DMS 273 (cell line): ENCODE measurements at regions not wholly inside any gene's neighbourhood (a gene's known extent, or its start where the extent isn't known, plus 50 kb on each side); places are given as distances from the start of the nearest gene placed in this dataset.
A peak's percentile ranks its signal among the peaks of the same experiment; 100 is the strongest.
"Not testable (repeated sequence)": the region's sequence is repeated elsewhere in the genome, so short reads cannot be mapped to it uniquely, and the experiment has no call there.

Experiments used
- DNase-seq: peaks from one replicate; lab custom pipeline; 2025; ENCODE audit not compliant: unreplicated experiment; lab: John Stamatoyannopoulos, UW

DNA sequence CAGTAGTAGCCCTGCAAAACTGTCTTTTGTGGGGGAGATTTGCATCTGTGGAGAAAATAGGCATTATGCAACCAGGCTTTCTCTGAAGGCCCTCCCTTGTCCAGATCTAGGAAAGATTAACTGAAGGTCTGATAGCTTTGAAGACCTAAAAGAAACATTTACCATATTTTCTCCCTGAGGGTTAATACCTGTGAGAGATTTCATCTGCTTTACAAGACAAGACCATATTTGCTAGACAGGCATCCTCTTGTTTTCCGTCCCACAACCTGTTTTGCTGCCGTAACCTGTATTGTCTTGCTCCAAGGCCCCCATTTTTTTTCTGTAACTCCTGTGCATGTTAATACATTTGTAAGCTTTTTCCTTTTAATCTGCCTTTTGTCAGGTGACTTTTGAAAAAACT lies 1985.2 kb upstream of the CDH9 start:
- no peak for DNase-seq

- DNase-seq = no peak
These were observed 1979.1 kb upstream of the CDH9 start for GRCh38 chr5:29017501-29017900.

GRCh38 chr5:29016067-29016466 lies 1977.7 kb upstream of the CDH9 start:
- DNase-seq = no peak

- no peak for DNase-seq
These were observed 1977.1 kb upstream of the CDH9 start for GRCh38 chr5:29015523-29015922.

DNA sequence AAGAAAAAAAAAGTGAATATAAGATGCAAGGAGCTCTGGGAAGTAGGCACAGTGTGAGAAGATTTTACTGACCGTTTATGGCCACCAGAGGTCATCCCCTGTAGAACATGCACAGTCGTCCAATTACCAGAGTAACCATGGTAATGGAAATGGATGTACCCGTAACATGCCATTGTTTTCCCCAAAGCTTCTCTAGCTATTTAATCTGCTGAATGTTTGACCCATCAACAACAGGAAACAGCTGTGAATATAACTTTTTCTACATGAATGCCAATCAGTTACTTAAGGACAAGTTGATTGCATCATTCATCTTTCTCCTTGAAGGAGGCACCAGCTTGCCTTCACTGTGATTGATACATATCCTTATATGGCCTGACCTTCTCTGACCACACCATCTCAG lies 1967.0 kb upstream of the CDH9 start:
- peak; percentile 7 for DNase-seq

- no peak for DNase-seq
These were observed 1964.1 kb upstream of the CDH9 start for GRCh38 chr5:29002481-29002880.

DNA sequence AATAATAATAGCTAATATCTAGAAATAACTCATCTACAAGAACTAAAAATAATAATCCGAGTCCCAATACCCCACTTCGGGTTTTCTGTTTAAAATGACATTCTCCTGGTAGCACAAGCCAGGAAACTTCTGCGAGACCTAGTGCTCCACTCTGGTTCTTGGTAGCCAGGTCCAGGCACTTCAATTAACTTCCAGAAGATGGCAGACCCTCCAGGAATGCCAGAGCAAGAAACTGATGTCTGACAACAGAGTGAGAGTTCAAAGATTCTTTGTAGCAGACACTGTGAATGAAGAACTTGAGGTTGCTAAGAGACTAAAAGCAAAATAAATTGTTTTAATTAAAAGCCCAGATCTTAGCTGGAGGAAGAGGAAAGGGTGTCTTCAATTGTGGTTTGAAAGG lies 1963.3 kb upstream of the CDH9 start:
- DNase-seq = no peak

DNA sequence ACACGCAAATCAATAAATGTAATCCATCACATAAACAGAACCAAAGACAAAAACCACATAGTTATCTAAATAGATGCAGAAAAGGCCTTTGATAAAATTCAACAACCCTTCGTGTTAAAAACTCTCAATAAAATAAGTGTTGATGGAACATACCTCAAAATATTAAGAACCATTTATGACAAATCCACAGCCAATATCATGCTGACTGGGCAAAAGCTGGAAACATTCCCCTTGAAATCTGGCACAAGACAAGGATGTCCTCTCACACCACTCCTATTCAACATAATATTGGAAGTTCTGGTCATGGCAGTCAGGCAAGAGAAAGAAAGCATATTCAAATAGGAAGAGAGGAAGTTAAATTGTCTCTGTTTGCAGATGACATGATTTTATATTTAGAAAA lies 1946.3 kb upstream of the CDH9 start:
- no peak for DNase-seq

DNA sequence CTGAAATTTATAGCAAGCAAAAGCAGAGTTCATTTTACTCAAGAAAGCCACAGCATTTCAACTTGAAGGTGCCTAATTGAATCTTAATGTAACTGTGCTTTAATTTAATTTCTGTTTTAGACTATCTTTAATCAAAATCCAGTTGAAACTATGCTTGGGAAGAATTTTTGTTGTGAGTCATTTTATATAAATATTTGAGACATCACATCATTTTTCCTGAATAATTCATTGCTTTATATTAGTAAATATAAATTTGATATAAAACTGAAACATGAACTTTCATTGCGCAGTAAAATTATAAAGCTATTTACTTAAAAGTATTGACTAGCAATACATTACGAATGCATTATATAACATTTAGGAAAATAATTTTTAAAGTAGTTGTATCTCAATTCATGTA lies 1937.1 kb upstream of the CDH9 start:
- no peak for DNase-seq

GRCh38 chr5:28967848-28968247 lies 1929.5 kb upstream of the CDH9 start:
- DNase-seq = no peak

DNA sequence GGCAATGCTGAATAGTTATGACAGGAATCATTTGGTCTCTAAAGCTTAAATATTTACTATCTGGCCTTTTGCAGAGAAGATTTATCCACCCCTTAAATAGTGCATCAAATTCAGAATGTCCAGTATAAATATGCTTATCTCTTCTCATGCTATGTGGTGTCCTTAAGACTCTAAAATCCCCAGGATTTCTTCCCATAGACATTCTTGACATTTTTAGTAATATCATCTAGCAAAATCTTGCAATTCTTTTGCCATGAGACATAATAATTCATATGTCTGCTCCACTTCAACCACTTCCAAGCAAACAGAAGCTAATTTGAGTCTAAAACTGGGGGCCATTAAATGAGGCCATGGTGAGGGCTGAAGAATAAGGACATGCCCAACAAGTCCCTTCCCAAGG lies 1923.4 kb upstream of the CDH9 start:
- no peak for DNase-seq

DNA sequence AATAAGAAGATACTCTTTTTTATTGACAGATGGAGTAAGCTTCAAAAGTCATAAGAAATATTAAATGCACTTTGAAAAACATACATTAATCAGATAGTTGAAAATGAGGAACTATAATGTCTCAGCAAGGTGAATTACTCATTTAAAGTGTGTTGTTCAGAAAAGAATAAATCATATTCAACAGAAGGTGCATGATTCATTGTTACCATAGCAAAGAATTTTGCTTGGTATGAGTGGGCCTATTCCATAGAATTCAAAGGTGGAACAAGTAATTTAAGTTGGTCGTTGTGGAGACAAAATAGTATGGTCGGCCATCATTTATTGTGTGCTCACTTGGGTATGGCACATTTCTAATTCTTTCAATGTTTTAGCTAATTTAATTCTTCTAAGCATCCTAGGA lies 1920.2 kb upstream of the CDH9 start:
- DNase-seq = no peak

- DNase-seq = no peak
These were observed 1919.1 kb upstream of the CDH9 start for GRCh38 chr5:28957450-28957849.

DNA sequence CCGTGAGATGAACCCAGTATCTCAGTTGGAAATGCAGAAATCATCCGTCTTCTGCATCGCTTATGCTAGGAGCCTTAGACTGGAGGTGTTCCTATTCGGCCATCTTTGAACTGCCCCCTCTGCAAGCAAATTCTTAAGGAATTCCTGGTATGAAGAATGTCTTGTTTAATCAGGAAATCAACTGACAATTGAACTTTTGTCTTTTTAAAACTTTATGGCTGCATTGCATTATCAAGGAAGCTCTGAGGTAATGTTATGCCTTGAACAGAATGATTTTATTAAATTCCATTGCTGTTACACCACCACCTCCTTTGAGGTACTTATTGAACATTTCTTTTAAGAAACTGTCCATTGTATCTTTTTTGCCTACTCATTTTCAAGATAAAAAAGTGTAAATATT lies 1915.7 kb upstream of the CDH9 start:
- no peak for DNase-seq

GRCh38 chr5:28947865-28948264 lies 1909.5 kb upstream of the CDH9 start:
- DNase-seq = no peak

DNA sequence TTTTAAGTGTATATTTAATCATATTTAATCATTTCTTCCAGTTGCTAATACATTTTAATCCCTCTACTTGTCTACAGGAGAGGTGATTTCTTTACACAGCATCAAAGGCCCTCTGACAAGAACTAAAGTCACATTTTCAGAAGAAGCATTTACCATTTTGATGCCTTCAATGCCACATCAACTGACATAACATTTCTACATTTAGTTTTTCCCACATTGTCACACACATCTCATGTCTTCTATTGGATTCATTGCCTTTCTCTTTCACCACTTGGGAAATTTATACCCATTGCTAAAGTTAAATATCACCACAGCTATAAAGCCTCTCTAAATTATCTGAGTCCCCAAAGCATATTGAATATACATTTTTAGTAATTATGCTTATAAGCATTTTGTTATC lies 1907.5 kb upstream of the CDH9 start:
- DNase-seq = no peak

GRCh38 chr5:28929366-28929765 lies 1891.0 kb upstream of the CDH9 start:
- DNase-seq = not testable (repeated sequence)

DNA sequence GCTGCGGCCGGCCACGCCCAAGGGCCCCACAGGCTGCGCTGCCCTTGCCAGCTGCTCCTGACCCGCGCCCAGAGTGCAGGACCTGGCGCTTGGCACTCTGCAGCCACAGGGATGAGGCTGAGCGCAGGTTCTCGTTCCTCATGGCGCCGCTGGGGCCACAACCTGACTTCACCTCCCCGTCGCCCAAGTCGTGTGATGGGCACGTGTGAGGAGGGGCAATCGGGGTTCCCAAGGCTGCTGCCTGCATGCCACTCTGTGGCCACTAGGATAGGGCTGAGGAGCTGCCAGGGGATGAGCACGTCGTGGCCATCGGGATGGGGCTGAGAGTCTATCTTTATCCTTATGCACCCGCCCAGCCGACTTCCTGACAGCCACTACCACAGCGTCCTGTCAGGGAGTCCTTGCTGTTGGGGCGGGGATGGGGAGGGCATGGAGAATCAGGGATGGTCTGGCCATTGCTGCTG lies 1890.0 kb upstream of the CDH9 start:
- not testable (repeated sequence) for DNase-seq

GRCh38 chr5:28927559-28928326 lies 1889.4 kb upstream of the CDH9 start:
- no peak for DNase-seq

- DNase-seq = no peak
These were observed 1888.0 kb upstream of the CDH9 start for GRCh38 chr5:28926422-28926821.

GRCh38 chr5:28917631-28918030 lies 1879.2 kb upstream of the CDH9 start:
- no peak for DNase-seq

DNA sequence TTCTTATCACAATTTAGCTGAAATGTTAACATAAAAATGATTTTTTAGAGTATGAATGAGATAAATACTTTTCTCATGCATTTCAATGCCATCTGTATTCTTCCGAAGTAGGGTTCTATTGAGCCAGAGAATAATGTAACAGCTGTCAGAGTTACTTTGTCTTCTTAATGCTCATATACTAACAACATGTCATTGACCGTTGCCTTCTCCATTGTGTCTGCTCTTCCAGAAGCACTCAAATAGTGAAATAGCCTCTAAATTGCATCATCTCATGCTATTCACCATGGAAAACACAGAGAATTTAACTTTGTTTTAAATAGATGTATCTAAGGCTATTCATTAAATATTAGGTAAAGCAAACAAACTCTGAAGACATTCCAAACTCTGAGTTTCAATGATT lies 1875.9 kb upstream of the CDH9 start:
- no peak for DNase-seq

- no peak for DNase-seq
These were observed 1865.3 kb upstream of the CDH9 start for GRCh38 chr5:28903643-28904042.
